GM12878 (cell line): ENCODE measurements at regions not wholly inside any gene's neighbourhood (a gene's known extent, or its start where the extent isn't known, plus 50 kb on each side); places are given as distances from the start of the nearest gene placed in this dataset.

Experiments used
- HDGF ChIP-seq: fragments of 450-650 bp; IDR thresholded peaks from 2 replicates; pipeline ENCODE4 v1.6.1; 2016; ENCODE audit warnings: antibody characterized with exemption
- MXI1 ChIP-seq: fragments of 150-350 bp; IDR thresholded peaks from 2 replicates; pipeline ENCODE4 v1.6.1; 2011; ENCODE audit warnings: low read depth, mild to moderate bottlenecking, inconsistent platforms, low read length, improper control_type of control experiment

DNA sequence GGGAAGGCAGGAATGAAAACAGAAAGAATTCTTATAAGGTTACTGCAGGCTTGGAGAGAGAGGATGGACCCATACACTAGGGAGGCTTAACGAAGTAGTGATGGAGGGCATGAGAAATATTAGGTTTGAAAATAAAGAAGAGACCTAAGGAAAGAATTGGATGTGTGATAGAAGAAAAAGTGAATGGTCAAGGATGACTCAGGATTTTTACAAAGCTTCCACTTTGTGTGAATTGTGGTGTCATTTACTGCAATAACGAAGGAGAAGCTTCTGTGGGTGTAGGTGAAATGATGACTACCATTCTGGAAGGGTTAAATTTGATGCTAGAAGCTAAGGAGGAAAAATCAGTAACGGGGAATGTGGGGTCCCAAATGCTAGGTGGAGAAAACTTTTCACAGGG, 191.2 kb downstream of the UTRN start:
- no peak for TF ChIP-seq MXI1
- no peak for TF ChIP-seq HDGF
